ENCODE measurements at regions not wholly inside any gene's neighbourhood (a gene's known extent, or its start where the extent isn't known, plus 50 kb on each side); places are given as distances from the start of the nearest gene placed in this dataset.

DNA sequence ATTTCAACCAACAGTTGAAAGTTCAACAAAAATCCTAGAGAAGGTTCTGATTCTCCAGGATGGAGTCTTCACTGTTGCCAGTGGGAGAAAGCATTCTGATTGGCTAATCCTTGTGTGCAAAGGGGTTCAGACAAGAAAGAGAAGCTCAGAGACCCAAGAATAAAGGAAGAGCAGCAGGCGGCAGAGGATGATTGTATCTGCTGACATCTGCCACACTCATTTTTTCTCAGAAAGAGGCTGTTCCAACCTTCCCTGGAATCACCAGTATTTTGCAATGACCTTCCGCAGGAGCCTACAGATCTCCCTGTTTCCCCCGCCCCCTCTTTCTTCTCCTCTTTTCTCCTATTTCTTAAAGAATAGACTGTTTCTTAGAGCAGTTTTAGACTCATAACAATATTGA is 376.7 kb downstream of the CDH26 start:
- Histone ChIP-seq H2AFZ (ENCODE audit: low read depth) (no peak overlapping the region), H3K9me2 (no peaks in the 10 kb centered on the region), H3K79me2 (ENCODE audit: insufficient read depth) (no peaks in the 10 kb centered on the region), H3F3A (replicated peaks; ENCODE audit: insufficient read depth) (no peaks in the 10 kb centered on the region), H3K4me3 (ENCODE audit: low read depth in 2 of 2, low read length in 1 of 2) (no peak overlapping the region), H4K20me1 (ENCODE audit: insufficient read depth) (no peaks in the 10 kb centered on the region), H3K27ac (ENCODE audit: low read depth in 2 of 2, low read length in 1 of 2) (no peak overlapping the region), H3K9me3 (no peaks in the 10 kb centered on the region), H3K4me2 (no peak overlapping the region), H3K27me3 (ENCODE audit: insufficient read depth) (no peaks in the 10 kb centered on the region), H3K4me1 (ENCODE audit: control insufficient read depth in 1 of 2, insufficient read depth in 2 of 2, low read depth in 1 of 2, low read length in 1 of 2) (no peaks in the 10 kb centered on the region), H3K9ac (no peak overlapping the region), H3K36me3 (replicated peaks in 1 of 2; ENCODE audit: control insufficient read depth in 1 of 2, insufficient read depth in 2 of 2, low read length in 1 of 2) (no peaks in the 10 kb centered on the region)
- DNase-seq, result no peak
- CTCF ChIA-PET, result no interaction called here
- TF ChIP-seq, protein P1, sequence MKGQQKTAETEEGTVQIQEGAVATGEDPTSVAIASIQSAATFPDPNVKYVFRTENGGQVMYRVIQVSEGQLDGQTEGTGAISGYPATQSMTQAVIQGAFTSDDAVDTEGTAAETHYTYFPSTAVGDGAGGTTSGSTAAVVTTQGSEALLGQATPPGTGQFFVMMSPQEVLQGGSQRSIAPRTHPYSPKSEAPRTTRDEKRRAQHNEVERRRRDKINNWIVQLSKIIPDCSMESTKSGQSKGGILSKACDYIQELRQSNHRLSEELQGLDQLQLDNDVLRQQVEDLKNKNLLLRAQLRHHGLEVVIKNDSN (IDR thresholded peaks at IDR 0.05; ENCODE audit: borderline replicate concordance, low read depth), result no peak
- TF ChIP-seq EP300 (IDR thresholded peaks at IDR 0.05; ENCODE audit: borderline replicate concordance in 1 of 2, low read depth in 1 of 2, low read length in 1 of 2), result no peak
- TF ChIP-seq NFIC (IDR thresholded peaks at IDR 0.05; ENCODE audit: borderline replicate concordance), result no peak
- no peak for TF ChIP-seq TAF1 (IDR thresholded peaks at IDR 0.05; ENCODE audit: borderline replicate concordance, low read depth, low read length)
- no peak for TF ChIP-seq ELF1 (IDR thresholded peaks at IDR 0.05)
- no peak for TF ChIP-seq JUND (IDR thresholded peaks at IDR 0.05)
- TF ChIP-seq, protein P2, sequence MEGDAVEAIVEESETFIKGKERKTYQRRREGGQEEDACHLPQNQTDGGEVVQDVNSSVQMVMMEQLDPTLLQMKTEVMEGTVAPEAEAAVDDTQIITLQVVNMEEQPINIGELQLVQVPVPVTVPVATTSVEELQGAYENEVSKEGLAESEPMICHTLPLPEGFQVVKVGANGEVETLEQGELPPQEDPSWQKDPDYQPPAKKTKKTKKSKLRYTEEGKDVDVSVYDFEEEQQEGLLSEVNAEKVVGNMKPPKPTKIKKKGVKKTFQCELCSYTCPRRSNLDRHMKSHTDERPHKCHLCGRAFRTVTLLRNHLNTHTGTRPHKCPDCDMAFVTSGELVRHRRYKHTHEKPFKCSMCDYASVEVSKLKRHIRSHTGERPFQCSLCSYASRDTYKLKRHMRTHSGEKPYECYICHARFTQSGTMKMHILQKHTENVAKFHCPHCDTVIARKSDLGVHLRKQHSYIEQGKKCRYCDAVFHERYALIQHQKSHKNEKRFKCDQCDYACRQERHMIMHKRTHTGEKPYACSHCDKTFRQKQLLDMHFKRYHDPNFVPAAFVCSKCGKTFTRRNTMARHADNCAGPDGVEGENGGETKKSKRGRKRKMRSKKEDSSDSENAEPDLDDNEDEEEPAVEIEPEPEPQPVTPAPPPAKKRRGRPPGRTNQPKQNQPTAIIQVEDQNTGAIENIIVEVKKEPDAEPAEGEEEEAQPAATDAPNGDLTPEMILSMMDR (IDR thresholded peaks at IDR 0.05), result no peak
- no peak for TF ChIP-seq TCF12 (IDR thresholded peaks at IDR 0.05)
- no peak for TF ChIP-seq NRF1 (IDR thresholded peaks at IDR 0.05; ENCODE audit: low read depth, low read length)
- TF ChIP-seq RXRA (IDR thresholded peaks at IDR 0.05; ENCODE audit: borderline replicate concordance, low read depth), result no peak
- no peak for TF ChIP-seq SMC3 (IDR thresholded peaks at IDR 0.05; ENCODE audit: low read depth, low read length)
- TF ChIP-seq RAD21 (IDR thresholded peaks at IDR 0.05; ENCODE audit: low read length), result no peak
- WGBS (ENCODE audit: low lambda C conversion rate), result 63% methylated on average over 3 of the region's 3 CpGs
- POLR2A ChIA-PET, result no interaction called here

DNA sequence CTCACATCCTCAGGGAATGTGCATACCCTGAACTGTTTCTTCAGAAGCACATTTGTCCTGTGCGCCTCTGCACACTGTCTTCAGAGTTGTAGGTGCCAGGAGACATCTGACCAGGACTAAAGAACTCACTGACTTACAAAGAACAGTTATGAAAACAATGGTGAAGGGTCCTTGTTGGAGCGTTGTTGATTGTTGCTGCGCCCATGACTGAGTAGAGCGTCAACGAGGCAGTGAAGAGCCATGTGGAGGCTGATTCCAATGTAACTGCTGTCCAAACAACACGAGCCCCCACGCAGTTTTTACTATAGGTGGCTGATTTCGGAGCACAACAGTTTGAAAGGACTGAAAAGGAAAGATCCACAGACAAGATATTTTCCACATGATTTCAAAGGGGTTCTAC is 380.3 kb downstream of the CDH26 start:
- H3K27me3 ChIP-seq (ENCODE audit: insufficient read depth), result no peaks in the 10 kb centered on the region
- no peak overlapping the region for H3K27ac ChIP-seq (ENCODE audit: low read depth in 2 of 2, low read length in 1 of 2)
- TF ChIP-seq FOSL2 (IDR thresholded peaks at IDR 0.05; ENCODE audit: borderline replicate concordance, low read depth) (no peak), CHD2 (IDR thresholded peaks at IDR 0.05; ENCODE audit: low read length, partially characterized antibody) (no peak), NRF1 (IDR thresholded peaks at IDR 0.05; ENCODE audit: low read depth, low read length) (no peak), TEAD4 (IDR thresholded peaks at IDR 0.05; ENCODE audit: borderline replicate concordance, insufficient read depth) (no peak), NFIC (IDR thresholded peaks at IDR 0.05; ENCODE audit: borderline replicate concordance) (no peak), MXI1 (IDR thresholded peaks at IDR 0.05; ENCODE audit: low read depth, low read length) (no peak), YY1 (IDR thresholded peaks at IDR 0.05; ENCODE audit: low read depth) (no peak), TAF1 (IDR thresholded peaks at IDR 0.05; ENCODE audit: borderline replicate concordance, low read depth, low read length) (no peak), FOXJ3 (CRISPR knock-in tag; IDR thresholded peaks at IDR 0.05) (no peak)
- TF ChIP-seq, protein P3, sequence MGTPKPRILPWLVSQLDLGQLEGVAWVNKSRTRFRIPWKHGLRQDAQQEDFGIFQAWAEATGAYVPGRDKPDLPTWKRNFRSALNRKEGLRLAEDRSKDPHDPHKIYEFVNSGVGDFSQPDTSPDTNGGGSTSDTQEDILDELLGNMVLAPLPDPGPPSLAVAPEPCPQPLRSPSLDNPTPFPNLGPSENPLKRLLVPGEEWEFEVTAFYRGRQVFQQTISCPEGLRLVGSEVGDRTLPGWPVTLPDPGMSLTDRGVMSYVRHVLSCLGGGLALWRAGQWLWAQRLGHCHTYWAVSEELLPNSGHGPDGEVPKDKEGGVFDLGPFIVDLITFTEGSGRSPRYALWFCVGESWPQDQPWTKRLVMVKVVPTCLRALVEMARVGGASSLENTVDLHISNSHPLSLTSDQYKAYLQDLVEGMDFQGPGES (IDR thresholded peaks at IDR 0.05; ENCODE audit: low read depth, low read length), result no peak
- TF ChIP-seq, protein P4, sequence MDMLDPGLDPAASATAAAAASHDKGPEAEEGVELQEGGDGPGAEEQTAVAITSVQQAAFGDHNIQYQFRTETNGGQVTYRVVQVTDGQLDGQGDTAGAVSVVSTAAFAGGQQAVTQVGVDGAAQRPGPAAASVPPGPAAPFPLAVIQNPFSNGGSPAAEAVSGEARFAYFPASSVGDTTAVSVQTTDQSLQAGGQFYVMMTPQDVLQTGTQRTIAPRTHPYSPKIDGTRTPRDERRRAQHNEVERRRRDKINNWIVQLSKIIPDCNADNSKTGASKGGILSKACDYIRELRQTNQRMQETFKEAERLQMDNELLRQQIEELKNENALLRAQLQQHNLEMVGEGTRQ (IDR thresholded peaks at IDR 0.05; ENCODE audit: borderline replicate concordance, low read depth, low read length), result no peak
- no peaks in the 10 kb centered on the region for H4K20me1 ChIP-seq (ENCODE audit: insufficient read depth)
- 29% methylated on average over 8 of the region's 8 CpGs for WGBS (ENCODE audit: low lambda C conversion rate)
- no peaks in the 10 kb centered on the region for H3K9me2 ChIP-seq
- DNase-seq, result no peak
- H2AFZ ChIP-seq (ENCODE audit: low read depth), result no peak overlapping the region
- no peak overlapping the region for H3K4me3 ChIP-seq (ENCODE audit: low read depth in 2 of 2, low read length in 1 of 2)
- no peaks in the 10 kb centered on the region for H3K36me3 ChIP-seq (replicated peaks in 1 of 2; ENCODE audit: control insufficient read depth in 1 of 2, insufficient read depth in 2 of 2, low read length in 1 of 2)
- no peaks in the 10 kb centered on the region for H3K4me1 ChIP-seq (ENCODE audit: control insufficient read depth in 1 of 2, insufficient read depth in 2 of 2, low read depth in 1 of 2, low read length in 1 of 2)
- no peaks in the 10 kb centered on the region for H3K79me2 ChIP-seq (ENCODE audit: insufficient read depth)
- no peaks in the 10 kb centered on the region for H3K9me3 ChIP-seq
- no peak overlapping the region for H3K9ac ChIP-seq
- H3K4me2 ChIP-seq, result no peak overlapping the region
- POLR2A ChIA-PET, result no interaction called here
- no peaks in the 10 kb centered on the region for H3F3A ChIP-seq (replicated peaks; ENCODE audit: insufficient read depth)
- CTCF ChIA-PET, result no interaction called here

Data from SK-N-SH (cell line).